Activated T-helper 1 cell treated with anti-CD3 and anti-CD28 coated beads, Interleukin-12 subunit alpha, Interleukin-12 subunit beta, Interleukin-2, Interleukin-4 antibody, amounts not matched to agents 30 ng/mL and 10 ng/mL and 1 ng/mL, durations not matched to agents 14 hours and 24 hours and 36 hours (primary cell): ENCODE measurements at regions not wholly inside any gene's neighbourhood (a gene's known extent, or its start where the extent isn't known, plus 50 kb on each side); places are given as distances from the start of the nearest gene placed in this dataset.
"Not testable (repeated sequence)": the region's sequence is repeated elsewhere in the genome, so short reads cannot be mapped to it uniquely, and the experiment has no call there.

Experiments used
- DNase-seq: peaks from one replicate; pipeline ENCODE4 v3.0.0; 2021; ENCODE audit warnings: low spot score
- H3K27ac Mint-ChIP-seq: one replicate; pipeline ENCODE4 v1.8.0; 2021; ENCODE audit warnings: mild to moderate bottlenecking, mixed read lengths
- H3K27me3 Mint-ChIP-seq: one replicate; pipeline ENCODE4 v1.8.0; 2022; ENCODE audit warnings: mild to moderate bottlenecking, moderate library complexity, mixed read lengths; ENCODE audit not compliant: insufficient read depth
- H3K36me3 Mint-ChIP-seq: one replicate; pipeline ENCODE4 v1.8.0; 2021; ENCODE audit warnings: low read depth, mixed read lengths
- H3K4me1 Mint-ChIP-seq: one replicate; pipeline ENCODE4 v1.8.0; 2021; ENCODE audit warnings: low read depth, mixed read lengths
- H3K4me3 Mint-ChIP-seq: one replicate; pipeline ENCODE4 v1.8.0; 2021; ENCODE audit warnings: mild to moderate bottlenecking, moderate library complexity, mixed read lengths
- H3K9me3 Mint-ChIP-seq: one replicate; pipeline ENCODE4 v1.8.0; 2021; ENCODE audit warnings: mixed read lengths
- intact Hi-C: fragments of 100-400 bp; cut with micrococcal nuclease; formaldehyde crosslinking; loops from one replicate; pipeline ENCODE4 v1.15.1; 2024

DNA sequence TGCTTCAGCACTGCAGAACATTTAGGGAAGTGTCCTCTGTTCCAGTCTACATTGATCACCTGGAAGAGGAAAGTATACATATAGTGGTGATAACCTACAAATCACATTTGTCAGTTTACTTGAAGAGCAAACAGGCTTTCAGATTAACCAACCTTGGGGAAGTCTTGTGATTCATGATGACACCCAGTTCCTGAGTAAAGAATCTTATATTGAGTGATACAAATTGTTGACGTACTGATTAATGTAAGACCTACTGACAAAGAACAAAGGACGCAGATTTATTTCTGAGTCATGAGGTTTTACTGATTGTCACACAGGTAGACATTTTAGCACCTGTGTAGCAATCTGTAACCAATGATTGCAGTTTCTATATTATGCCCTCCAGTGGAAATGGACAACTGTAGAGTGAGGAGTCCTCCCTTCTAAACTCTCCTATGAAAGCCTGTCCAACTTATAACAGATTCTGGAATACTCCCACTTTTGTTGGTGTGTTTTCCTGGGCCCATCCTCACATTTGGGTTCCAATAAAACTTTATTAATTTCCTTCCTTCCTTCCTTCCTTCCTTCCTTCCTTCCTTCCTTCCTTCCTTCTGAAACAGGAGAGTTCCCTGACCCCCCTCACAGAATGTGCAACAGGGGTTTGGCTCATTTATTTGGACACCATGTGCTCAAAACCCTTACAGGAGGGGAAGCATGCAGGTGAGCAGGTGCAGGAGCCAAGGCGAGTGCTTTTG is 113.5 kb downstream of the SLC35B3 start:
- intact Hi-C loops, result no loop called here
- DNase-seq, result no peak
- Mint-ChIP-seq H3K9me3 (no peaks in the 10 kb centered on the region), H3K27me3 (peaks cover 2% of the 10 kb centered on the region), H3K36me3 (no peaks in the 10 kb centered on the region), H3K4me1 (no peaks in the 10 kb centered on the region), H3K27ac (no peak overlapping the region), H3K4me3 (no peak overlapping the region)

DNA sequence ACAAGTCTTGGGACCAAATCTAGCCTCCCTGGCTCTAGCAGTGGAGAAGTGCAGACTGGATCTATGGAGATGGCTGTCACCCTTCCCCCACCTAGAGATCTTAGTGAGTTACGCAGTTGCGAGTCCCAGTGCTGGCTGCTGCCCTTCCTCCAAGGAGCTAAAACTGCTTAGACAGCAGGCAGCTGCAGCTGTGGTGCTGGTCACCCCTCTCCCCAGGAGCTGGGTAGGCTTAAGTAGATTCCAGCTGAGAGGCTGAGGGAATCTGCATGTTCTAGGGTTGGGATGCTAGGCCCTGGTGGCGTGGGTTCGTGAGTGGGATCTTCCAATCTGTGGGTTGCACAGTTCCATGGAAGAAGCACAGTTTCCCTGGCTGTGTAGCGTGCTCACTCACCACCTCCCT is 120.2 kb downstream of the SLC35B3 start:
- no peak overlapping the region for H3K27ac Mint-ChIP-seq
- intact Hi-C loops, result no loop called here
- H3K4me3 Mint-ChIP-seq, result no peak overlapping the region
- no peak for DNase-seq
- peaks cover 8% of the 10 kb centered on the region for H3K9me3 Mint-ChIP-seq
- no peaks in the 10 kb centered on the region for H3K27me3 Mint-ChIP-seq
- no peaks in the 10 kb centered on the region for H3K4me1 Mint-ChIP-seq
- H3K36me3 Mint-ChIP-seq, result no peaks in the 10 kb centered on the region

GRCh38 chr6:8301502-8301901 is 133.8 kb downstream of the SLC35B3 start:
- H3K4me1 Mint-ChIP-seq, result no peaks in the 10 kb centered on the region
- H3K27me3 Mint-ChIP-seq, result no peaks in the 10 kb centered on the region
- DNase-seq, result no peak
- no peaks in the 10 kb centered on the region for H3K36me3 Mint-ChIP-seq
- intact Hi-C loops, result no loop called here
- H3K9me3 Mint-ChIP-seq, result no peaks in the 10 kb centered on the region
- no peak overlapping the region for H3K27ac Mint-ChIP-seq
- no peak overlapping the region for H3K4me3 Mint-ChIP-seq

- no peak for DNase-seq
- Mint-ChIP-seq H3K36me3 (no peaks in the 10 kb centered on the region), H3K9me3 (peaks cover 3% of the 10 kb centered on the region), H3K27ac (no peak overlapping the region), H3K27me3 (no peaks in the 10 kb centered on the region), H3K4me1 (no peaks in the 10 kb centered on the region), H3K4me3 (no peak overlapping the region)
- intact Hi-C loops, result no loop called here
Measured at GRCh38 chr6:8299034-8299433, 136.3 kb downstream of the SLC35B3 start.

GRCh38 chr6:8282946-8283345 is 152.4 kb downstream of the SLC35B3 start:
- intact Hi-C loops, H3K36me3 Mint-ChIP-seq, H3K27me3 Mint-ChIP-seq, H3K4me1 Mint-ChIP-seq, DNase-seq, H3K9me3 Mint-ChIP-seq, H3K27ac Mint-ChIP-seq, H3K4me3 Mint-ChIP-seq: not testable (repeated sequence)

GRCh38 chr6:8282380-8282779 is 153.0 kb downstream of the SLC35B3 start:
- no peaks in the 10 kb centered on the region for H3K36me3 Mint-ChIP-seq
- no peak for DNase-seq
- no peaks in the 10 kb centered on the region for H3K9me3 Mint-ChIP-seq
- no peaks in the 10 kb centered on the region for H3K27me3 Mint-ChIP-seq
- H3K4me3 Mint-ChIP-seq, result no peak overlapping the region
- no peak overlapping the region for H3K27ac Mint-ChIP-seq
- intact Hi-C loops, result no loop called here
- H3K4me1 Mint-ChIP-seq, result no peaks in the 10 kb centered on the region

GRCh38 chr6:8279041-8279805 is 156.1 kb downstream of the SLC35B3 start:
- Mint-ChIP-seq H3K27me3 (no peaks in the 10 kb centered on the region), H3K36me3 (no peaks in the 10 kb centered on the region), H3K4me3 (no peak overlapping the region), H3K9me3 (no peaks in the 10 kb centered on the region), H3K4me1 (no peaks in the 10 kb centered on the region), H3K27ac (no peak overlapping the region)
- no peak for DNase-seq
- intact Hi-C loops, result no loop called here

DNA sequence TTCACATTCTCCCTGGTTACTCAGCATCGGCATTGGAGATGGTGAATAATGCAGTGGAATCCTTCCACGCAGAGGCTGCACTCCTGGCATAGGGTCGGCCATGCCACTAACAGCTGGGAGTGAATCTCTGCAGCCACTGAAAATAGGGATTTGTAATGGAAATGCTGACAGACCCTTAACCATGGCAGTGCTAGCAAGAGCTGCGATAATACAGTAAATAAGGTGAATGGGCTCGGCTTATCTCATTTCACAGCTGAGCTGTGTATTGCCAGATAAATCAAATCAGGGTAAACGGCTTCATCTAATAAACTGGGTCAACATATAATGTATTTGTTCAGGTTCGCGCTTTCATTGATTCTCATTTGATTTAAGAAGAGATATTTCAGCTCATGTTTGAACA is 156.8 kb downstream of the SLC35B3 start:
- no peaks in the 10 kb centered on the region for H3K27me3 Mint-ChIP-seq
- H3K36me3 Mint-ChIP-seq, result no peaks in the 10 kb centered on the region
- no peak for DNase-seq
- intact Hi-C loops, result no loop called here
- H3K9me3 Mint-ChIP-seq, result no peaks in the 10 kb centered on the region
- H3K4me3 Mint-ChIP-seq, result no peak overlapping the region
- no peaks in the 10 kb centered on the region for H3K4me1 Mint-ChIP-seq
- no peak overlapping the region for H3K27ac Mint-ChIP-seq

GRCh38 chr6:8277769-8278168 is 157.6 kb downstream of the SLC35B3 start:
- Mint-ChIP-seq H3K36me3 (no peaks in the 10 kb centered on the region), H3K4me1 (no peaks in the 10 kb centered on the region), H3K4me3 (no peak overlapping the region), H3K27ac (no peak overlapping the region), H3K9me3 (no peaks in the 10 kb centered on the region), H3K27me3 (no peaks in the 10 kb centered on the region)
- DNase-seq, result no peak
- intact Hi-C loops, result no loop called here

- H3K4me1 Mint-ChIP-seq, result no peaks in the 10 kb centered on the region
- no peak overlapping the region for H3K4me3 Mint-ChIP-seq
- DNase-seq, result no peak
- H3K36me3 Mint-ChIP-seq, result no peaks in the 10 kb centered on the region
- H3K9me3 Mint-ChIP-seq, result no peaks in the 10 kb centered on the region
- no peak overlapping the region for H3K27ac Mint-ChIP-seq
- intact Hi-C loops, result no loop called here
- H3K27me3 Mint-ChIP-seq, result no peaks in the 10 kb centered on the region
Measured at GRCh38 chr6:8276148-8276547, 159.2 kb downstream of the SLC35B3 start.

DNA sequence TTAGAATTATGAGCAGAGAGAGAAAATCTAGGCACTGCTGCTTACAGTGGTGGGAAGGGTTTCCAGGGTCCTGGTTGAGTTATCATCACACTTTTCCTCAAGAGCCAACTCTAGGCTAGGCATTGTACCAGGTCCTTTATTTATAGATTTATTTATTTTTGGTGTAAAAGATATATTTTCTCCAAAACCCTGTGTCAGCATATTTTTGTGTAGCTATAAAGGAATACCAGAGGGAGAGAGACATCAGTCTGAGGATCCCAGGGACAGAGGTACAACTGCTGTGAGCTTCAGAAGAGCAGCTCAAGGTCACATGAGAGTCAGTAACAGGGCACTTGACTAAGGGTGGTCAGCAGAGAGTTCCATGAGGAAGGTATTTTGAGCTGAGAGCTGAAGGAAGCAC is 159.7 kb downstream of the SLC35B3 start:
- H3K4me3 Mint-ChIP-seq, result no peak overlapping the region
- no peaks in the 10 kb centered on the region for H3K27me3 Mint-ChIP-seq
- H3K4me1 Mint-ChIP-seq, result no peaks in the 10 kb centered on the region
- DNase-seq, result no peak
- H3K36me3 Mint-ChIP-seq, result no peaks in the 10 kb centered on the region
- no peak overlapping the region for H3K27ac Mint-ChIP-seq
- H3K9me3 Mint-ChIP-seq, result no peaks in the 10 kb centered on the region
- intact Hi-C loops, result no loop called here

DNA sequence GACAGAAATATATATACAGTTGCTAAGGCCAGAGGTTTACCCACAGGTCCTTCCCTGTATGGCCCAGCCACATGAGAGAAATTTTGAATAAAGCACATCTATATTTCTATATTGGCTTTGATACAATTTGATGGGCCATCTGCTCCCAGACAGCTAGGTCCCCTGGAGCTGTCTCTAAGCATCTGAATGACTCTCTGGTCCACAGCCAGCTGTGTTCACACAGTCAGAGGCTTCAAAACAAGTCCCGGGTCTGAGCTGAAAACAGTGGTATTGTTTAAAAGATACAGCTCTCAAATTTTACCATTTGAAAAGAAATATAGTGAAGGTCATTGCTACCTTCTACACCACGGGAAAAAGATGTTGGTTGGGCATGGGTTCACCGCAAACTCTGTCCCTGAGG is 161.1 kb downstream of the SLC35B3 start:
- H3K27me3 Mint-ChIP-seq, result no peaks in the 10 kb centered on the region
- H3K9me3 Mint-ChIP-seq, result no peaks in the 10 kb centered on the region
- no peak overlapping the region for H3K4me3 Mint-ChIP-seq
- no peaks in the 10 kb centered on the region for H3K36me3 Mint-ChIP-seq
- no peak for DNase-seq
- no peaks in the 10 kb centered on the region for H3K4me1 Mint-ChIP-seq
- H3K27ac Mint-ChIP-seq, result no peak overlapping the region
- intact Hi-C loops, result no loop called here

GRCh38 chr6:8269872-8270454 is 165.4 kb downstream of the SLC35B3 start:
- no peak for DNase-seq
- intact Hi-C loops, result no loop called here
- Mint-ChIP-seq H3K4me1 (no peaks in the 10 kb centered on the region), H3K4me3 (no peak overlapping the region), H3K27ac (no peak overlapping the region), H3K9me3 (peaks cover 4% of the 10 kb centered on the region), H3K36me3 (no peaks in the 10 kb centered on the region), H3K27me3 (no peaks in the 10 kb centered on the region)
